ENCODE measurements at regions not wholly inside any gene's neighbourhood (a gene's known extent, or its start where the extent isn't known, plus 50 kb on each side); places are given as distances from the start of the nearest gene placed in this dataset.

GRCh38 chr2:149652526-149652925, 65.0 kb upstream of the MMADHC start:
- no peak overlapping the region for H3K4me3 ChIP-seq
- no peaks in the 10 kb centered on the region for H3K9me3 ChIP-seq
- no peaks in the 10 kb centered on the region for H3K4me1 ChIP-seq (ENCODE audit: insufficient read depth)
- intact Hi-C loops (cut with DNase I), result no loop called here
- 71 to 76% (median 76%) methylated on average over 3 of the region's 3 CpGs for WGBS, 3 donors
- H3K36me3 ChIP-seq, result no peaks in the 10 kb centered on the region
- TF ChIP-seq POLR2A (IDR thresholded peaks at IDR 0.05) (no peak), CTCF (IDR thresholded peaks at IDR 0.05) (no peak), EP300 (IDR thresholded peaks at IDR 0.05) (no peak)
- H3K27ac ChIP-seq, result no peak overlapping the region
- H3K27me3 ChIP-seq, result no peaks in the 10 kb centered on the region
- no peak for DNase-seq

DNA sequence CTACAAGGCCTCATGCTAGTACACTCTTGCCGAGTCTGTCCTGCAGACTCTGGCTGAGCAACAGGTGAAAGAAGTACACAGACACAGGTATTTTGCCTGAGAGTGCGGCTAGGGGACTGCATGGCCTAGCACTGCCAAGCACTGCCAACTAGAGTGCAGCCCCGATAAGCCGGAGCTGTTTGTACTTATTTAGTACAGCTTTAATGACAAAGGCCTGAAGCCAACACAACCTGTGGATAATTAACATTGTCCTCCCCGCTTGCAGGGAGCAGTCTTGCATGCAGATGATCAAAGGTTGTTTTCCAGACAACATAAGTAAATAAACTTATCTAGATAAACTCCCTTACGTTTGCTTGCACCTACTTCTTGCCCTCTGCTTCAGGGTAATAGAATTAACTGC, 63.7 kb upstream of the MMADHC start:
- H3K4me1 ChIP-seq (ENCODE audit: insufficient read depth), result no peaks in the 10 kb centered on the region
- WGBS, 3 donors, result 85 to 92% (median 89%) methylated on average over 6 of the region's 6 CpGs
- H3K36me3 ChIP-seq, result no peaks in the 10 kb centered on the region

DNA sequence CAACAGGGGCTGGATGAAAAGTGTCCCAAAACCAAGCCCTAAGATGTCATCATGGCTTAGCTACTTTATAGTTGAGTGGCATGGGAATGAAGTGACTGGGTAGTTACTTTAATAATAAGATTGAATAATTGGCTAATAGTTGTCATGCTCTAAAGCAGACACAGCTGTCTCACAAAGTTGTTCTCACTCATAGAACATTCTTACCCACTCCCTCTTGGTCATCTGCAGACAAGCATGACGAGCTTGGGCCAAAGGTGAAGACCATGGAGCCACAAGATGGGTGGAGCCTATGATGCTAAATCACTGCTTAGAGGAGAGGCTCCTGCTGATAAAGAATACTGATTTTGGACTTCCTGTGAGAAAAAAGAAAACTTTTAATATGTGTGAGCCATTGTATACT, 62.4 kb upstream of the MMADHC start:
- 63 to 68% (median 67%) methylated on average over 1 of the region's 1 CpG for WGBS, 3 donors
- H3K4me1 ChIP-seq (ENCODE audit: insufficient read depth), result no peaks in the 10 kb centered on the region
- intact Hi-C loops (cut with DNase I), result no loop called here

More for the DNA sequence above, 63.7 kb upstream of the MMADHC start:
- no peak for TF ChIP-seq POLR2A (IDR thresholded peaks at IDR 0.05)
- no peak for TF ChIP-seq EP300 (IDR thresholded peaks at IDR 0.05)
- TF ChIP-seq CTCF (IDR thresholded peaks at IDR 0.05), result no peak
- Histone ChIP-seq H3K9me3 (no peaks in the 10 kb centered on the region), H3K27me3 (no peaks in the 10 kb centered on the region), H3K4me3 (no peak overlapping the region), H3K27ac (no peak overlapping the region)
- intact Hi-C loops (cut with DNase I), result no loop called here
- DNase-seq, result no peak

DNA sequence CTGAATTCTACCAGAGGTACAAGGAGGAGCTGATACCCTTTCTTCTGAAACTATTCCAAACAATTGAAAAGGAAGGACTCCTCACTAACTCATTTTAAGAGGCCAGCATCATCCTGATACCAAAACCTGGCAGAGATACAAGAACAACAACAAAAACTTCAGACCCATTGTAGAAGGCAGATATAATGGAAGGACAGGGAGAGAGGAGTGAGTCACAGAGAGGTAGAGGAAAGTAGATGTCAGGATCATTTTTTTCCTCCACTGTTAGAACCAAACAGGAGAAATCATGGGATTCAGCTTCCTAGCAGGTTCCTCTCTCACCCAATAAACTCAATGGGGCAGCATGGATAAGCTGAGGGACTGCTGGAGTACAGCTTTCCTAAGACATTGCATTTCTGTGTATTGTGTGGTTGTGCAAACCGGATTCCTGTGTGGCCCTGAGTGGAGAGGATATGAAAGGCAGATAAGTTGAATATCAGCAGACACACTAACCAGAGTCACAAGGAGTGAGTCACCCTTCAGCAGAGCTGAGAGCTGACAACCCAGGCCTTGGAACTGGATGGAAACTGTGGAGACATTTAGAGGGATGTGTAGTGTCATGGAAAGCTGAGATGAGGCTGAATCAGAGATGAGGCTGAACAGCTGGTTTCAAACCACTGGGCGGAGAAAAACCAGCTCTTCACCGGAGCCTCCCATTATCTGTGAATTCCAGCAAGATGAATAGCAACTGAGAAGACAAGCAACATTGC, 60.9 kb upstream of the MMADHC start:
- DNase-seq, result no peak

More for the DNA sequence above, 62.4 kb upstream of the MMADHC start:
- DNase-seq, result no peak
- H3K27me3 ChIP-seq, result no peaks in the 10 kb centered on the region
- no peaks in the 10 kb centered on the region for H3K9me3 ChIP-seq
- H3K36me3 ChIP-seq, result no peaks in the 10 kb centered on the region
- H3K27ac ChIP-seq, result no peak overlapping the region
- TF ChIP-seq EP300 (IDR thresholded peaks at IDR 0.05) (no peak), POLR2A (IDR thresholded peaks at IDR 0.05) (no peak), CTCF (IDR thresholded peaks at IDR 0.05) (no peak)
- no peak overlapping the region for H3K4me3 ChIP-seq

More for the DNA sequence above, 60.9 kb upstream of the MMADHC start:
- WGBS, 3 donors, result 35 to 51% (median 43%) methylated on average over 3 of the region's 3 CpGs
- Histone ChIP-seq H3K9me3 (no peaks in the 10 kb centered on the region), H3K36me3 (no peaks in the 10 kb centered on the region), H3K27me3 (no peaks in the 10 kb centered on the region), H3K4me1 (ENCODE audit: insufficient read depth) (no peaks in the 10 kb centered on the region), H3K27ac (no peak overlapping the region), H3K4me3 (no peak overlapping the region)
- intact Hi-C loops (cut with DNase I), result no loop called here
- TF ChIP-seq POLR2A (IDR thresholded peaks at IDR 0.05), result no peak
- no peak for TF ChIP-seq CTCF (IDR thresholded peaks at IDR 0.05)
- TF ChIP-seq EP300 (IDR thresholded peaks at IDR 0.05), result no peak
